HS-5 (cell line): ENCODE measurements at regions not wholly inside any gene's neighbourhood (a gene's known extent, or its start where the extent isn't known, plus 50 kb on each side); places are given as distances from the start of the nearest gene placed in this dataset.

Experiments used
- DNase-seq: peaks from one replicate; pipeline ENCODE4 v3.0.0-alpha.2; 2012; ENCODE audit warnings: low read depth

- no peak for DNase-seq
Observed at GRCh38 chr12:85681333-85681732, 154.9 kb downstream of the RASSF9 start.

- DNase-seq = no peak
Observed at GRCh38 chr12:85683051-85683450, 153.2 kb downstream of the RASSF9 start.

GRCh38 chr12:85688837-85689236 lies 147.4 kb downstream of the RASSF9 start:
- DNase-seq = no peak

- no peak for DNase-seq
Observed at GRCh38 chr12:85690146-85690545, 146.1 kb downstream of the RASSF9 start.

GRCh38 chr12:85693093-85693665 lies 143.0 kb downstream of the RASSF9 start:
- no peak for DNase-seq

GRCh38 chr12:85695097-85695715 lies 141.0 kb downstream of the RASSF9 start:
- DNase-seq = no peak

- DNase-seq = no peak
Observed at GRCh38 chr12:85697003-85697402, 139.2 kb downstream of the RASSF9 start.

- DNase-seq = no peak
Observed at GRCh38 chr12:85698937-85699336, 137.3 kb downstream of the RASSF9 start.

- DNase-seq = no peak
Observed at GRCh38 chr12:85708775-85709174, 127.4 kb downstream of the RASSF9 start.

- DNase-seq = no peak
Observed at GRCh38 chr12:85711735-85712390, 124.3 kb downstream of the RASSF9 start.

GRCh38 chr12:85713373-85713772 lies 122.8 kb downstream of the RASSF9 start:
- no peak for DNase-seq

GRCh38 chr12:85714425-85714824 lies 121.8 kb downstream of the RASSF9 start:
- no peak for DNase-seq

- no peak for DNase-seq
Observed at GRCh38 chr12:85720308-85721033, 115.7 kb downstream of the RASSF9 start.

- no peak for DNase-seq
Observed at GRCh38 chr12:85725991-85726390, 110.2 kb downstream of the RASSF9 start.

GRCh38 chr12:85733221-85733840 lies 102.9 kb downstream of the RASSF9 start:
- DNase-seq = no peak

GRCh38 chr12:85733984-85734383 lies 102.2 kb downstream of the RASSF9 start:
- DNase-seq = no peak

GRCh38 chr12:85740186-85740585 lies 96.0 kb downstream of the RASSF9 start:
- no peak for DNase-seq

- no peak for DNase-seq
Observed at GRCh38 chr12:85741046-85741445, 95.2 kb downstream of the RASSF9 start.

- DNase-seq = no peak
Observed at GRCh38 chr12:85747941-85748495, 88.2 kb downstream of the RASSF9 start.
